RKO (cell line): ENCODE measurements at regions not wholly inside any gene's neighbourhood (a gene's known extent, or its start where the extent isn't known, plus 50 kb on each side); places are given as distances from the start of the nearest gene placed in this dataset.

Experiments used
- DNase-seq: peaks from one replicate; pipeline ENCODE4 v3.0.0-alpha.2; 2016; ENCODE audit warnings: low spot score

- no peak for DNase-seq
These were observed 407.9 kb downstream of the PLA2G4A start for GRCh38 chr1:187236676-187237075.

GRCh38 chr1:187237542-187237941 is 408.8 kb downstream of the PLA2G4A start:
- DNase-seq = no peak

GRCh38 chr1:187241971-187242370 is 413.2 kb downstream of the PLA2G4A start:
- DNase-seq = no peak

GRCh38 chr1:187244623-187245022 is 415.9 kb downstream of the PLA2G4A start:
- DNase-seq = no peak

GRCh38 chr1:187245201-187245600 is 416.5 kb downstream of the PLA2G4A start:
- no peak for DNase-seq

- no peak for DNase-seq
These were observed 420.4 kb downstream of the PLA2G4A start for GRCh38 chr1:187249196-187249595.

GRCh38 chr1:187252923-187253322 is 424.2 kb downstream of the PLA2G4A start:
- DNase-seq = no peak

- no peak for DNase-seq
These were observed 428.7 kb downstream of the PLA2G4A start for GRCh38 chr1:187257476-187257875.

- no peak for DNase-seq
These were observed 432.9 kb downstream of the PLA2G4A start for GRCh38 chr1:187261637-187262036.

GRCh38 chr1:187262731-187263130 is 434.0 kb downstream of the PLA2G4A start:
- DNase-seq = no peak

GRCh38 chr1:187264995-187265602 is 436.4 kb downstream of the PLA2G4A start:
- DNase-seq = peak; percentile 87

- DNase-seq = no peak
These were observed 437.3 kb downstream of the PLA2G4A start for GRCh38 chr1:187266051-187266450.

GRCh38 chr1:187267827-187268226 is 439.1 kb downstream of the PLA2G4A start:
- DNase-seq = no peak

GRCh38 chr1:187270256-187270655 is 441.5 kb downstream of the PLA2G4A start:
- no peak for DNase-seq

- no peak for DNase-seq
These were observed 446.6 kb downstream of the PLA2G4A start for GRCh38 chr1:187275346-187275745.

GRCh38 chr1:187275985-187276575 is 447.3 kb downstream of the PLA2G4A start:
- no peak for DNase-seq

GRCh38 chr1:187276677-187277076 is 447.9 kb downstream of the PLA2G4A start:
- no peak for DNase-seq

- DNase-seq = no peak
These were observed 451.3 kb downstream of the PLA2G4A start for GRCh38 chr1:187280031-187280430.

- DNase-seq = no peak
These were observed 452.3 kb downstream of the PLA2G4A start for GRCh38 chr1:187281085-187281484.

GRCh38 chr1:187283984-187284383 is 455.2 kb downstream of the PLA2G4A start:
- no peak for DNase-seq

- no peak for DNase-seq
These were observed 465.9 kb downstream of the PLA2G4A start for GRCh38 chr1:187294421-187295201.

- DNase-seq = no peak
These were observed 471.3 kb downstream of the PLA2G4A start for GRCh38 chr1:187300081-187300480.

- no peak for DNase-seq
These were observed 478.1 kb downstream of the PLA2G4A start for GRCh38 chr1:187306710-187307415.
